IPS DF 6.9 (cell line): ENCODE measurements at regions not wholly inside any gene's neighbourhood (a gene's known extent, or its start where the extent isn't known, plus 50 kb on each side); places are given as distances from the start of the nearest gene placed in this dataset.
A peak's percentile ranks its signal among the peaks of the same experiment; 100 is the strongest.
"Not testable (repeated sequence)": the region's sequence is repeated elsewhere in the genome, so short reads cannot be mapped to it uniquely, and the experiment has no call there.

Source experiments
- DNase-seq: peaks from one replicate; pipeline ENCODE4 v3.0.0-alpha.2; 2013; ENCODE audit warnings: low read depth, low spot score
- H3K27ac ChIP-seq: one replicate; pipeline ENCODE4 v1.5.1; 2013; ENCODE audit warnings: low read length, control low read depth
- H3K27me3 ChIP-seq: 2 replicates; pipeline ENCODE4 v1.6.1; 2013; ENCODE audit warnings: mild to moderate bottlenecking, low read length; ENCODE audit not compliant: control insufficient read depth, insufficient read depth
- H3K36me3 ChIP-seq: 2 replicates; pipeline ENCODE4 v1.6.1; 2013; ENCODE audit warnings: low read length; ENCODE audit not compliant: control insufficient read depth, insufficient read depth
- H3K4me1 ChIP-seq: 2 replicates; pipeline ENCODE4 v1.6.1; 2013; ENCODE audit warnings: low read length; ENCODE audit not compliant: control insufficient read depth, insufficient read depth
- H3K4me3 ChIP-seq: 2 replicates; pipeline ENCODE4 v1.5.1; 2013; ENCODE audit warnings: mild to moderate bottlenecking, low read length
- H3K9me3 ChIP-seq: 2 replicates; pipeline ENCODE4 v1.6.1; 2013; ENCODE audit warnings: low read length, inconsistent platforms; ENCODE audit not compliant: control insufficient read depth, insufficient read depth
- WGBS: extraction: QIAGEN DNeasy Blood & Tissue Kit; methylation state at CpG from one replicate; pipeline ENCODE4 v1.1.7; 2013; ENCODE audit warnings: mixed read lengths, missing lambda C conversion rate; ENCODE audit not compliant: insufficient read length, insufficient coverage; 5-methylcytosine and 5-hydroxymethylcytosine counted together

- Histone ChIP-seq H3K4me1 (peaks cover 2% of the 10 kb centered on the region; the same call in 1 of the 2 replicates), H3K27ac (no peak overlapping the region), H3K27me3 (no peaks in the 10 kb centered on the region), H3K36me3 (no peaks in the 10 kb centered on the region), H3K4me3 (no peak overlapping the region), H3K9me3 (no peaks in the 10 kb centered on the region)
- DNase-seq = no peak
Observed at GRCh38 chr5:91243286-91243685, 139.8 kb downstream of the ARRDC3 start.

GRCh38 chr5:91241460-91241859, 141.7 kb downstream of the ARRDC3 start:
- not testable (repeated sequence) for H3K9me3 ChIP-seq, DNase-seq, H3K36me3 ChIP-seq, H3K27me3 ChIP-seq, H3K27ac ChIP-seq, H3K4me3 ChIP-seq, H3K4me1 ChIP-seq
- WGBS = no CpG with 5 or more reads among the region's 4 CpGs

GRCh38 chr5:91240175-91240574, 142.9 kb downstream of the ARRDC3 start:
- Histone ChIP-seq H3K27me3 (no peaks in the 10 kb centered on the region), H3K4me3 (no peak overlapping the region), H3K36me3 (no peaks in the 10 kb centered on the region), H3K9me3 (no peaks in the 10 kb centered on the region), H3K27ac (no peak overlapping the region), H3K4me1 (peaks cover 2% of the 10 kb centered on the region; the same call in 1 of the 2 replicates)
- WGBS = no CpG with 5 or more reads among the region's 4 CpGs
- DNase-seq = no peak

GRCh38 chr5:91235271-91235694, 147.8 kb downstream of the ARRDC3 start:
- Histone ChIP-seq H3K9me3 (no peaks in the 10 kb centered on the region), H3K4me1 (no peaks in the 10 kb centered on the region), H3K27ac (no peak overlapping the region), H3K4me3 (no peak overlapping the region), H3K36me3 (no peaks in the 10 kb centered on the region), H3K27me3 (no peaks in the 10 kb centered on the region)
- DNase-seq = no peak
- no CpG with 5 or more reads among the region's 2 CpGs for WGBS

- Histone ChIP-seq H3K4me1 (no peaks in the 10 kb centered on the region), H3K4me3 (no peak overlapping the region), H3K36me3 (no peaks in the 10 kb centered on the region), H3K27ac (no peak overlapping the region), H3K27me3 (no peaks in the 10 kb centered on the region), H3K9me3 (no peaks in the 10 kb centered on the region)
- no peak for DNase-seq
- WGBS = no CpG with 5 or more reads among the region's 3 CpGs
Observed at GRCh38 chr5:91232523-91232922, 150.6 kb downstream of the ARRDC3 start.

- no peak overlapping the region for H3K4me3 ChIP-seq
- H3K36me3 ChIP-seq = no peaks in the 10 kb centered on the region
- H3K27me3 ChIP-seq = no peaks in the 10 kb centered on the region
- H3K4me1 ChIP-seq = no peaks in the 10 kb centered on the region
- WGBS = no CpG with 5 or more reads among the region's 1 CpG
- H3K9me3 ChIP-seq = no peaks in the 10 kb centered on the region
- no peak overlapping the region for H3K27ac ChIP-seq
- no peak for DNase-seq
Observed at GRCh38 chr5:91229031-91229727, 153.9 kb downstream of the ARRDC3 start.

GRCh38 chr5:91228188-91228587, 154.9 kb downstream of the ARRDC3 start:
- DNase-seq = no peak
- Histone ChIP-seq H3K9me3 (no peaks in the 10 kb centered on the region), H3K27me3 (no peaks in the 10 kb centered on the region), H3K27ac (no peak overlapping the region), H3K4me3 (no peak overlapping the region), H3K4me1 (no peaks in the 10 kb centered on the region), H3K36me3 (no peaks in the 10 kb centered on the region)
- no CpG with 5 or more reads among the region's 1 CpG for WGBS

GRCh38 chr5:91225848-91226686, 157.1 kb downstream of the ARRDC3 start:
- Histone ChIP-seq H3K27me3 (no peaks in the 10 kb centered on the region), H3K9me3 (no peaks in the 10 kb centered on the region), H3K4me1 (no peaks in the 10 kb centered on the region), H3K27ac (no peak overlapping the region), H3K4me3 (no peak overlapping the region), H3K36me3 (no peaks in the 10 kb centered on the region)
- DNase-seq = peak; percentile 48
- no CpG with 5 or more reads among the region's 10 CpGs for WGBS

GRCh38 chr5:91224969-91225368, 158.1 kb downstream of the ARRDC3 start:
- H3K36me3 ChIP-seq = no peaks in the 10 kb centered on the region
- no peaks in the 10 kb centered on the region for H3K9me3 ChIP-seq
- DNase-seq = no peak
- WGBS = no CpG with 5 or more reads among the region's 2 CpGs
- H3K4me1 ChIP-seq = no peaks in the 10 kb centered on the region
- no peak overlapping the region for H3K27ac ChIP-seq
- H3K27me3 ChIP-seq = no peaks in the 10 kb centered on the region
- no peak overlapping the region for H3K4me3 ChIP-seq

GRCh38 chr5:91224456-91224855, 158.7 kb downstream of the ARRDC3 start:
- DNase-seq = no peak
- no peaks in the 10 kb centered on the region for H3K9me3 ChIP-seq
- no peaks in the 10 kb centered on the region for H3K4me1 ChIP-seq
- no peak overlapping the region for H3K27ac ChIP-seq
- no peaks in the 10 kb centered on the region for H3K36me3 ChIP-seq
- H3K4me3 ChIP-seq = no peak overlapping the region
- H3K27me3 ChIP-seq = no peaks in the 10 kb centered on the region
- WGBS = no CpG with 5 or more reads among the region's 1 CpG
